HUES64 (cell line): ENCODE measurements at regions not wholly inside any gene's neighbourhood (a gene's known extent, or its start where the extent isn't known, plus 50 kb on each side); places are given as distances from the start of the nearest gene placed in this dataset.

ENCODE experiments used
- H3K27ac ChIP-seq: 2 replicates; pipeline ENCODE4 v1.7.0; 2013; ENCODE audit warnings: low read depth, low read length, inconsistent platforms
- H3K27me3 ChIP-seq: 2 replicates; pipeline ENCODE4 v1.6.1; 2013; ENCODE audit warnings: mild to moderate bottlenecking, low read length; ENCODE audit not compliant: insufficient read depth
- H3K36me3 ChIP-seq: 2 replicates; pipeline ENCODE4 v1.6.1; 2013; ENCODE audit warnings: mild to moderate bottlenecking, low read length; ENCODE audit not compliant: insufficient read depth
- H3K4me1 ChIP-seq: 2 replicates; pipeline ENCODE4 v1.6.1; 2013; ENCODE audit warnings: mild to moderate bottlenecking, low read length, moderate library complexity; ENCODE audit not compliant: insufficient read depth
- H3K4me3 ChIP-seq: 2 replicates; pipeline ENCODE4 v1.5.1; 2013; ENCODE audit warnings: mild to moderate bottlenecking, low read length, moderate library complexity
- H3K9ac ChIP-seq: 2 replicates; pipeline ENCODE4 v1.6.1; 2013; ENCODE audit warnings: mild to moderate bottlenecking, low read depth, low read length
- H3K9me3 ChIP-seq: 2 replicates; pipeline ENCODE4 v1.6.1; 2013; ENCODE audit warnings: low read depth, low read length; ENCODE audit not compliant: insufficient read depth
- WGBS: fragments of 150-250, 120-280 bp; methylation state at CpG from one replicate; pipeline ENCODE4 v1.1.7; 2013; ENCODE audit warnings: missing lambda C conversion rate; 5-methylcytosine and 5-hydroxymethylcytosine counted together

DNA sequence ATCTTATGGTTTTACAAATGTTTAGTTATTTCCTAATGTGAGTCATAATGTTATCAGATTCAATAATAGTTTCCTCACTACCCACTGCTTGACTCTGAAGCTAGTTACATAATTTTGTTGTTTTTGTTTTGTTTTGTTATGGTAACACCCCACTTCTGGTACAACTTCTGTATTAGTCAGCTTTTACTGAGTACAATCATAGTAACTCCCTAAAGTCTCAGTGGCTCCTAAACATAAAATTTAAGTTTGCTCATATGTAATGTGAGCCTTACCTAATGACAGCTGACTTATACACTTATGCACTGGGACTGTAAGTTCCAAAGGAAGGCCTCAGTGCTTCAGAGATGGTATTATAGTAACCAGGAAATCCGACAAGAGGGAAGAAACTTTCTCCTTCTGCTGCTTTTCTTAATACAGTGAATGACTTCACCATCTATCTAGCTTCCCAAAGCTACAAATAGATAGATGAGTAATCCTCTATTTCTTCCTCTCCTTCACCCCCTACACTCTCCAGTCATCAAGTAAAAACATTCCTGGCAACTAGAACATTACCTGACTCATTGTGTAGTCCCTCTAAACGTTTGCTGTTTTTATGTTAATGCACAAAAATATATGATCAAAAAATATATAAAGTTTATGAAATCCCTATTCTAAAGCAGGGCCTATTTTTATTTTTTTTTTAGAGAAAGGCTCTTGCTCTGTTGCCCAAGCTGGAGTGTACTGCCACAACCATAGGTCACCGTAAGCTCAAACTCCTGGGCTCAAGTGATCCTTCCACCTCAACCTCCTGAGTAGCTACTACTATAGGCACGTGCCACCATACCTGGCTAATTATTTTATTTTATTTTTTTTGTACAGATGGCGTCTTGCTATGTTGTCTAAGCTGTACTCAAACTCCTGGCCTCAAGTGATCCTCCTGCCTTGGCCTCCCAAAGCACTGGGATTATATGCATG is 563.0 kb downstream of the SOX6 start:
- Histone ChIP-seq H3K27ac (no peak overlapping the region), H3K9ac (no peak overlapping the region), H3K9me3 (peaks cover 8% of the 10 kb centered on the region; the same call in 1 of the 2 replicates), H3K4me1 (no peaks in the 10 kb centered on the region), H3K27me3 (no peaks in the 10 kb centered on the region), H3K4me3 (no peak overlapping the region), H3K36me3 (no peaks in the 10 kb centered on the region)
- WGBS = 93% methylated on average over 3 of the region's 5 CpGs

DNA sequence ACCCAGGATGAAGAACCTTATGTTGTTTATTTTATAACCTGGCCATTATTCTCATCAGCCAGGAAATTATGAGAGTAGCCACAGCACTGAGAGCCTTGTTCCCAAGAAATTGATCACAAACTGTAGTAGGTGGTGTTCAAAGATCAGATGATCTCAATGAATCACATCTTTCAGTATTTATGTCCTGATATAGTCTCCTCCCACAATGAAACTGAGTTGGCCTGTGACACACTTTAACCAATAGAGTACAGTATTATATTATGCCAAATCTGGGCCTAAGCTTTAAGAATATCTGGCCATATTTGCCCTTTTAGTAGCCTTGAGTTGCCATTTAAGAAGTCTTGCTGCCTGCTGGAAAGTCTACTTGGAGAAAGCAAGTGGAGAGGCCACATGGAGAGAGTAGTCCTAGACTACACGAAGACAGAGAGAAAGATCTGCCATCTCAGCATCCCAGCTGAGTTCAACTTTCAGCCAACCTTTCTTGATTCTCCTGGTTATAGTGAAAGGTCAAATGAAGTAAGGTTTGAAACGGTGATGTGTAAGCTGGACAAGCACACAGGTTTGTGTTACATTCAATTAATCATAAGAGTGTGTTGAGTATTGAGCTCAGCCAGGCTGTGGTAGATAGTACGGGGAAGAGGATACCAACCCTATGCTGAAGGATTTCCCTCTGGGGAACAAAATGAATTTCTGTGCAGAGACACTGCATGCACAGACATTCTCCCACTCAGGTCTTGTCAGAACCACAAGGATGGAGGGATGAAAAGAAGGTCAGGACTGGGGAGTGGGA is 561.8 kb downstream of the SOX6 start:
- Histone ChIP-seq H3K4me1 (no peaks in the 10 kb centered on the region), H3K4me3 (no peak overlapping the region), H3K9ac (no peak overlapping the region), H3K36me3 (no peaks in the 10 kb centered on the region), H3K9me3 (peaks cover 8% of the 10 kb centered on the region; the same call in 1 of the 2 replicates), H3K27me3 (no peaks in the 10 kb centered on the region), H3K27ac (no peak overlapping the region)
- WGBS = 94% methylated on average over 3 of the region's 3 CpGs

DNA sequence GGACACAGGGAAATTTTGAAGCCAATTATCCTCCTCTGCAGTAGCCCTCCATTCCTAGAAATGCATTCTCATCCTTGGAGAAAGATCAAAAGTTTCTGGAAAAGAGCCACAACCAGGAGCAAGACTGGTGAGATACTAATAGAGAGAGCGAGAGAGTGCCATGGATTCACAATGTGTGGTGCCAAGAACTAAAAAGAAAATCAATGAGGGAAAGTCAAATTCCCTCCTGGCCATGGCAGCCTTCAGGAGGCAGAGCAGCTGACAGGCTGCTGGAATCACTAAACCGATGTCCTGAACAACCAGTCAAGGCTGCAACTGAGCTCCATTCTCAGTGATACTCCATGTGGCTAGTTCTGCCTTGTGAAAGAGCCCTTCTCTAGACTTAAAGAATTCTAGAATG is 561.0 kb downstream of the SOX6 start:
- no peak overlapping the region for H3K27ac ChIP-seq
- no peak overlapping the region for H3K4me3 ChIP-seq
- no peaks in the 10 kb centered on the region for H3K27me3 ChIP-seq
- 95% methylated on average over 2 of the region's 2 CpGs for WGBS
- H3K4me1 ChIP-seq = no peaks in the 10 kb centered on the region
- H3K9ac ChIP-seq = no peak overlapping the region
- peaks cover 8% of the 10 kb centered on the region; the same call in 1 of the 2 replicates for H3K9me3 ChIP-seq
- no peaks in the 10 kb centered on the region for H3K36me3 ChIP-seq

DNA sequence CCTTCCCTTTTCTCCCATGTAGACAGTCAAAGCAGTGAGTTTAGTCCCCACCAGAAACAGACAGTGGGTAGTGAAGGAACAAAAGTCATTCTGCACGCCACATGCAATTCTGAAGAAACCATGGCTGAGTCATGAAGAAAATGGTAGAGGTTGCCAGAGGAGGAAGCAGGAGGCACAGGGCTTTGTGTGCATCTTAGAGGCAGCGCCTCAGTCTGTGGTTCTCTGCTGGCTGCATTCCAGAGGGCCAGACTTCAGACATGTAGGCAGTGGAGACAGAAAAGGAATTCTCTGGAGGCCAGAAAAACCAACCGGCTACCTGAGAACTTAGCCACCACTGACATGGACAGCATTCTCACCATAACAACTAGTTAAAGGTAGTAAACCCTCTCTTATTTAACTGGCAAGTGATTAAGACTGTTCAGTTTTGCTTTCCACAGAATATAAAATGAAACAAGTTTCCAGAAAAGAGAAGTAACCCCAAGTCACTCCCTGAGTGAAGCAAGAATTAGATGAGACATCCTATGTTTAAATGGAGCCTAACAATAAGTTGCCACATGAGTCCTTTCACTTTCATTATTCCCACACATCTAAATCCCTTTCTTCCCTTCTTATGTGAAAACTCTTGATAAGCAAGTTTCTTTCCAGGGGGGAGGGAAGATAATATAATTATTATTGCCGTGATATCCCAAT is 556.1 kb downstream of the SOX6 start:
- Histone ChIP-seq H3K27ac (no peak overlapping the region), H3K9ac (no peak overlapping the region), H3K9me3 (no peaks in the 10 kb centered on the region), H3K27me3 (no peaks in the 10 kb centered on the region), H3K36me3 (no peaks in the 10 kb centered on the region), H3K4me1 (no peaks in the 10 kb centered on the region), H3K4me3 (no peak overlapping the region)
- WGBS = 90% methylated on average over 4 of the region's 4 CpGs

DNA sequence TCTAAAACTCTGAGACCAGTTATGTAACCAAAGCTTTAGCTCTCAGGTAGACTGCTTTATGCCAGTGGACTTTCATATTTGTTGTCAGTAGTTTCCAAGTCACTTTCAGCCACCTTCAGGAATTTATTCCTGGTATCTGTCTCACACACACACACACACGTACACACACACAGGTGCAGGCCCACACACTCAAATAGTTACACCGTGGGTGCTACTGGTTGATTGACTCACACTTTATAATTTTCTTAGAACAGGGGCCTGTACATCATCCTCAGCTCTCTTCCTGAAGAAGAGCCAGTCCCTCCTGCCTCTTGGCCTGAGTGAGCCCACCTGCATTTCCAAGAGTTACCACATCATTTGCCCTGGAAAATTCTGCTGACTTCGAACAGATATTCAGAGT is 555.2 kb downstream of the SOX6 start:
- H3K9me3 ChIP-seq = no peaks in the 10 kb centered on the region
- H3K9ac ChIP-seq = no peak overlapping the region
- no peak overlapping the region for H3K27ac ChIP-seq
- H3K36me3 ChIP-seq = no peaks in the 10 kb centered on the region
- no peaks in the 10 kb centered on the region for H3K4me1 ChIP-seq
- no peaks in the 10 kb centered on the region for H3K27me3 ChIP-seq
- no peak overlapping the region for H3K4me3 ChIP-seq
- WGBS = 91% methylated on average over 3 of the region's 3 CpGs

DNA sequence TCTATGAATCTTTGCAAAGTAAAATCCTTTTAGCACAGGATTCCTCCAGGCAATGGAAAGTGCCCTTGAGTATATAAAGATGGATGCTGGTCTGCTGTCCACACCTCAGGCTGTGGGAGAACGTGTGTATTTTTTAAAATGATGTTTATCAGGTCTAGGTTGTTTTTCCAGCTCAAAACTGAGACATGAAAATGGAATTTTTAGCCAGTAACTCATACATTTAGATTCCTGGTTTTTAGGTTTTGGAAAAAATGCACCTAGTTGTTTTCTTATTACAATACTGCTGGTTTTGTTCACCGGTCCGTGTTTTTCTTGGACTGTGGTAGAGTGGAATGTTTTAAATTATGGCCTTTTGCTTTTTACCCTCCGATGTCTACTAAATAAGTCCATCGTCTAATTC is 554.7 kb downstream of the SOX6 start:
- 94% methylated on average over 5 of the region's 5 CpGs for WGBS

DNA sequence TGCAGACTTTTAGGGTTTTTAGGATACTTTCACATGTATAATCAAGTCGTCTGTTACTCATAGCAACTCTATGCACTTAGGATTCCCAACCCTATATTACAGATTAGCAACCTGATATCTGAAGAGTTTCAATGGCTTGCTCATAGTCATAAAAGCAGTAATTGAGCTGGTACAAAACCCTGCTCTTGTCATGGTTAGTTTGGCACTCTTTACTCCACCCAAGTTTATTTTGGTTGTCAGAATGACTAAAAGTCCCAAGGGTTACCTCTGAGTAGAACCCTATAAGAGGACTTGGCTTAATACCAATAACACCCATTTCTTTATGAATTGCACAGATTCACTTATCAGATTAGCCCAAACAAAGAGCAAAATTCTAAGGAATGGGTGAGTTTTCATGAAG is 550.6 kb downstream of the SOX6 start:
- peaks cover 11% of the 10 kb centered on the region; the same call in 1 of the 2 replicates for H3K4me1 ChIP-seq
- 70% methylated on average over 1 of the region's 1 CpG for WGBS
- no peaks in the 10 kb centered on the region for H3K9me3 ChIP-seq
- H3K36me3 ChIP-seq = no peaks in the 10 kb centered on the region
- H3K9ac ChIP-seq = no peak overlapping the region
- H3K27ac ChIP-seq = no peak overlapping the region
- H3K4me3 ChIP-seq = no peak overlapping the region
- no peaks in the 10 kb centered on the region for H3K27me3 ChIP-seq

More for the DNA sequence above, 554.7 kb downstream of the SOX6 start:
- Histone ChIP-seq H3K4me3 (no peak overlapping the region), H3K27me3 (no peaks in the 10 kb centered on the region), H3K9me3 (no peaks in the 10 kb centered on the region), H3K36me3 (no peaks in the 10 kb centered on the region), H3K4me1 (no peaks in the 10 kb centered on the region), H3K9ac (no peak overlapping the region), H3K27ac (no peak overlapping the region)

DNA sequence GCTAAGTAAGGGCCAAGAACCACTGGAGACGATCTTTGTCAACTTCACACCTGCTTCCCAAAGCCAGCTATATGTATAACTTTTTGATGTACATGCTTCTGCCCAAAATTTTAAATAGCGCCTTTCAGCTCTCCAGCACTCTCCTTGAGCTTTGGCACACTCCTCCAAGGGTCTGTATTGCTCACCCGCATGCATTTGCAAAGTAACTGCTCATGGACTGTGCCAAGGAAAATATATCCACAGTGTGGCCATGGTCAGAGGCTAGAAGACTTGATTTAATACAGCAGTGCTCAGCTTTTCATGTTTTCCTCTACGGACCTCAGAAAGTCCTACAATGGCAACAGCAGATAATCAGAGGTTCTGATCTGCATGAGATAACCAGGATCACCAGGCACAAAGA is 550.1 kb downstream of the SOX6 start:
- H3K9ac ChIP-seq = no peak overlapping the region
- no peaks in the 10 kb centered on the region for H3K36me3 ChIP-seq
- no peak overlapping the region for H3K27ac ChIP-seq
- no peak overlapping the region for H3K4me3 ChIP-seq
- no peaks in the 10 kb centered on the region for H3K9me3 ChIP-seq
- no peaks in the 10 kb centered on the region for H3K27me3 ChIP-seq
- WGBS = 90% methylated on average over 4 of the region's 4 CpGs
- peaks cover 11% of the 10 kb centered on the region; the same call in 1 of the 2 replicates for H3K4me1 ChIP-seq

DNA sequence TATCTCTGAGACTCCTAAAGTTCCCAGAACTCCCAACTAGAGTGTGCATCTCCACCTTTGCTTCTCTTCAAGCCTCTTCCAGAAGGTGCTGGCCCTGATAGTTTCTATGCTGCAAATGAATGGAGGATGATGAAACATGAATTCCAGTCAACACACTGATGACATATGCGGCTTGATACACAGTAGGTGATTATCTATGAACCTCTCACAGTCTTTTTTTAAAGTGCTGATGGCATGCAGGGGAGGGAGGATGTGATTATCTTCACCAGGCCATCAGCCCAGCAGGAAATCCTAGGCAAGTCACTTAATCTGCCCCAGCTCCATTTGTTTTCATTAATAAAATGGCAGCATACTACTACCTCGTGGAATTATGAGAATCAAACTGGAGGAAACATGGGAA is 548.5 kb downstream of the SOX6 start:
- Histone ChIP-seq H3K9ac (no peak overlapping the region), H3K4me3 (no peak overlapping the region), H3K36me3 (no peaks in the 10 kb centered on the region), H3K27ac (no peak overlapping the region), H3K27me3 (no peaks in the 10 kb centered on the region), H3K9me3 (no peaks in the 10 kb centered on the region), H3K4me1 (peaks cover 11% of the 10 kb centered on the region; the same call in 1 of the 2 replicates)
- WGBS = 87% methylated on average over 2 of the region's 2 CpGs

DNA sequence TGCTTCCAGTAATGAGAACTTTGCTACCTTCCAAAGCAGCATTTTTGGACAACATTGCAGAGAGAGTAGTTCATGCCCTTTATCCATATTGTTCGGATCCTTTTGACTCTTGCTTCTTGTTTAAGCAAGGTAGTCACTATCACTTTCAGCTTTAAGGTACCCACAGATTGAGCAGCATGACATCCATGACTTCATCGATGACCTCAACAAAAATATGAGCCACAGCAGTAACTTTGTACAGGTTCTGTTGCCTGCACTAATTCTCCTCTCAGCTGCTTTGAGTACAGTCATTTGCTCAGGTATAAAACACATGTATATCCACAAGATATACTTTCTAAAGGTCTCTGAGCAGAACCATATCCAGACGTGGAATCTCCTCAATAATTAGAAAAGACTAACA is 546.3 kb downstream of the SOX6 start:
- H3K36me3 ChIP-seq = no peaks in the 10 kb centered on the region
- no peaks in the 10 kb centered on the region for H3K27me3 ChIP-seq
- H3K9me3 ChIP-seq = no peaks in the 10 kb centered on the region
- 89% methylated on average over 3 of the region's 3 CpGs for WGBS
- H3K4me3 ChIP-seq = no peak overlapping the region
- no peak overlapping the region for H3K9ac ChIP-seq
- no peak overlapping the region for H3K27ac ChIP-seq
- H3K4me1 ChIP-seq = peaks cover 11% of the 10 kb centered on the region; the same call in 1 of the 2 replicates

DNA sequence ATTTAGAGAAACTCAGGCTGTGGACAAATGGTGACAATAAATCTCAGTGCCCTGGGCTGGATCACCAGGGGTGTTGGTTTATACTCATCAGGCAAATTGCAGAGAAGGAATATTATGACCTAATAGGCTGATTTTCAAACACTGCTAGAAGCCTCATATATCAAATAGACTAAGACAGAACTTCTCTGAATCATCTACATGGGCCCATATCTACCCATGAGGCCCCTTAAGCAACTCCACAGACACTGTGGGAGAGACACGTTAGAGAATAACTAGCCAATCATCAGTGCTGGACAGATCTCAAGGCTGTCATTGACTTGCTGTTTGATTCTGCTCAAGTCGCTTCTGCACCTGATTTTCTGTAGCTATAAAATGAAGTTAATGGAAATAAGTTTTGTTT is 545.8 kb downstream of the SOX6 start:
- Histone ChIP-seq H3K27me3 (no peaks in the 10 kb centered on the region), H3K9ac (no peak overlapping the region), H3K4me1 (peaks cover 11% of the 10 kb centered on the region; the same call in 1 of the 2 replicates), H3K4me3 (no peak overlapping the region), H3K27ac (no peak overlapping the region), H3K36me3 (no peaks in the 10 kb centered on the region), H3K9me3 (no peaks in the 10 kb centered on the region)
- 87% methylated on average over 2 of the region's 2 CpGs for WGBS
